Stimulated activated naive CD8-positive, alpha-beta T cell treated with anti-CD3 and anti-CD28 coated beads, Interleukin-15, Interleukin-2, amounts not matched to agents 100 ng/mL and 50 ng/mL, for 24 hours (primary cell): ENCODE measurements at regions not wholly inside any gene's neighbourhood (a gene's known extent, or its start where the extent isn't known, plus 50 kb on each side); places are given as distances from the start of the nearest gene placed in this dataset.
"Not testable (repeated sequence)": the region's sequence is repeated elsewhere in the genome, so short reads cannot be mapped to it uniquely, and the experiment has no call there.

Experiments
- H3K27ac Mint-ChIP-seq: one replicate; pipeline ENCODE4 v1.8.0; 2021; ENCODE audit warnings: mild to moderate bottlenecking, mixed read lengths
- H3K27me3 Mint-ChIP-seq: one replicate; pipeline ENCODE4 v1.8.0; 2021; ENCODE audit warnings: mixed read lengths
- H3K36me3 Mint-ChIP-seq: one replicate; pipeline ENCODE4 v1.8.0; 2021; ENCODE audit warnings: low read depth, mixed read lengths
- H3K4me1 Mint-ChIP-seq: one replicate; pipeline ENCODE4 v1.8.0; 2021; ENCODE audit warnings: low read depth, mixed read lengths
- H3K4me3 Mint-ChIP-seq: one replicate; pipeline ENCODE4 v1.8.0; 2021; ENCODE audit warnings: mild to moderate bottlenecking, mixed read lengths
- H3K9me3 Mint-ChIP-seq: one replicate; pipeline ENCODE4 v1.8.0; 2021; ENCODE audit warnings: mixed read lengths

- H3K27ac Mint-ChIP-seq: no peak overlapping the region
- peaks cover 5% of the 10 kb centered on the region for H3K27me3 Mint-ChIP-seq
- H3K4me1 Mint-ChIP-seq: peaks cover 6% of the 10 kb centered on the region
- H3K9me3 Mint-ChIP-seq: no peaks in the 10 kb centered on the region
- H3K4me3 Mint-ChIP-seq: no peak overlapping the region
- no peaks in the 10 kb centered on the region for H3K36me3 Mint-ChIP-seq
Observed at GRCh38 chr5:17114715-17115599, 102.5 kb upstream of the BASP1 start.

- Mint-ChIP-seq H3K4me3 (no peak overlapping the region), H3K27me3 (peaks cover 5% of the 10 kb centered on the region), H3K36me3 (no peaks in the 10 kb centered on the region), H3K4me1 (peaks cover 6% of the 10 kb centered on the region), H3K9me3 (no peaks in the 10 kb centered on the region), H3K27ac (no peak overlapping the region)
Observed at GRCh38 chr5:17115855-17116254, 101.6 kb upstream of the BASP1 start.

- Mint-ChIP-seq H3K27me3 (peaks cover 5% of the 10 kb centered on the region), H3K27ac (peak overlapping the region; percentile 82), H3K4me3 (peak overlapping the region; percentile 4), H3K9me3 (no peaks in the 10 kb centered on the region), H3K36me3 (no peaks in the 10 kb centered on the region), H3K4me1 (peaks cover 6% of the 10 kb centered on the region)
Observed at GRCh38 chr5:17118631-17119030, 98.8 kb upstream of the BASP1 start.

- H3K4me1 Mint-ChIP-seq: peaks cover 6% of the 10 kb centered on the region
- peaks cover 5% of the 10 kb centered on the region for H3K27me3 Mint-ChIP-seq
- H3K36me3 Mint-ChIP-seq: no peaks in the 10 kb centered on the region
- no peaks in the 10 kb centered on the region for H3K9me3 Mint-ChIP-seq
- H3K4me3 Mint-ChIP-seq: no peak overlapping the region
- no peak overlapping the region for H3K27ac Mint-ChIP-seq
Observed at GRCh38 chr5:17120209-17120608, 97.2 kb upstream of the BASP1 start.

GRCh38 chr5:17121776-17122175 lies 95.7 kb upstream of the BASP1 start:
- Mint-ChIP-seq H3K27me3 (peaks cover 9% of the 10 kb centered on the region), H3K4me3 (no peak overlapping the region), H3K9me3 (no peaks in the 10 kb centered on the region), H3K4me1 (peaks cover 6% of the 10 kb centered on the region), H3K36me3 (no peaks in the 10 kb centered on the region), H3K27ac (no peak overlapping the region)

GRCh38 chr5:17123010-17123409 lies 94.4 kb upstream of the BASP1 start:
- H3K4me3 Mint-ChIP-seq: no peak overlapping the region
- peaks cover 6% of the 10 kb centered on the region for H3K4me1 Mint-ChIP-seq
- no peak overlapping the region for H3K27ac Mint-ChIP-seq
- peaks cover 12% of the 10 kb centered on the region for H3K27me3 Mint-ChIP-seq
- no peaks in the 10 kb centered on the region for H3K36me3 Mint-ChIP-seq
- H3K9me3 Mint-ChIP-seq: no peaks in the 10 kb centered on the region

GRCh38 chr5:17123773-17124172 lies 93.7 kb upstream of the BASP1 start:
- H3K4me1 Mint-ChIP-seq, H3K4me3 Mint-ChIP-seq, H3K9me3 Mint-ChIP-seq, H3K27me3 Mint-ChIP-seq, H3K36me3 Mint-ChIP-seq, H3K27ac Mint-ChIP-seq: not testable (repeated sequence)

GRCh38 chr5:17127743-17128231 lies 89.6 kb upstream of the BASP1 start:
- H3K4me3 Mint-ChIP-seq: no peak overlapping the region

GRCh38 chr5:17129093-17129849 lies 88.2 kb upstream of the BASP1 start:
- H3K4me3 Mint-ChIP-seq: no peak overlapping the region
- no peaks in the 10 kb centered on the region for H3K9me3 Mint-ChIP-seq
- H3K27me3 Mint-ChIP-seq: peaks cover 34% of the 10 kb centered on the region
- peaks cover 5% of the 10 kb centered on the region for H3K4me1 Mint-ChIP-seq
- no peaks in the 10 kb centered on the region for H3K36me3 Mint-ChIP-seq
- no peak overlapping the region for H3K27ac Mint-ChIP-seq

More at GRCh38 chr5:17127743-17128231, 89.6 kb upstream of the BASP1 start:
- Mint-ChIP-seq H3K27ac (no peak overlapping the region), H3K27me3 (peaks cover 24% of the 10 kb centered on the region), H3K9me3 (no peaks in the 10 kb centered on the region), H3K36me3 (no peaks in the 10 kb centered on the region), H3K4me1 (peaks cover 5% of the 10 kb centered on the region)

- H3K36me3 Mint-ChIP-seq, H3K27ac Mint-ChIP-seq, H3K4me3 Mint-ChIP-seq, H3K9me3 Mint-ChIP-seq, H3K4me1 Mint-ChIP-seq: not testable (repeated sequence)
- peaks cover 34% of the 10 kb centered on the region for H3K27me3 Mint-ChIP-seq
Observed at GRCh38 chr5:17130302-17130701, 87.1 kb upstream of the BASP1 start.

GRCh38 chr5:17132444-17133083 lies 84.9 kb upstream of the BASP1 start:
- H3K27ac Mint-ChIP-seq: no peak overlapping the region
- H3K27me3 Mint-ChIP-seq: peaks cover 26% of the 10 kb centered on the region
- H3K9me3 Mint-ChIP-seq: no peaks in the 10 kb centered on the region
- peaks cover 5% of the 10 kb centered on the region for H3K4me1 Mint-ChIP-seq
- H3K4me3 Mint-ChIP-seq: no peak overlapping the region
- no peaks in the 10 kb centered on the region for H3K36me3 Mint-ChIP-seq

GRCh38 chr5:17135050-17135449 lies 82.4 kb upstream of the BASP1 start:
- Mint-ChIP-seq H3K9me3 (no peaks in the 10 kb centered on the region), H3K27me3 (peaks cover 18% of the 10 kb centered on the region), H3K4me1 (peaks cover 5% of the 10 kb centered on the region)

GRCh38 chr5:17143335-17143734 lies 74.1 kb upstream of the BASP1 start:
- no peaks in the 10 kb centered on the region for H3K36me3 Mint-ChIP-seq
- H3K27me3 Mint-ChIP-seq: peaks cover 4% of the 10 kb centered on the region
- H3K4me1 Mint-ChIP-seq: no peaks in the 10 kb centered on the region
- H3K4me3 Mint-ChIP-seq: no peak overlapping the region
- H3K9me3 Mint-ChIP-seq: no peaks in the 10 kb centered on the region
- no peak overlapping the region for H3K27ac Mint-ChIP-seq

More at GRCh38 chr5:17135050-17135449, 82.4 kb upstream of the BASP1 start:
- no peak overlapping the region for H3K27ac Mint-ChIP-seq
- H3K4me3 Mint-ChIP-seq: no peak overlapping the region
- no peaks in the 10 kb centered on the region for H3K36me3 Mint-ChIP-seq

- H3K27ac Mint-ChIP-seq: no peak overlapping the region
- H3K4me1 Mint-ChIP-seq: no peaks in the 10 kb centered on the region
- H3K9me3 Mint-ChIP-seq: no peaks in the 10 kb centered on the region
- no peak overlapping the region for H3K4me3 Mint-ChIP-seq
- peaks cover 4% of the 10 kb centered on the region for H3K27me3 Mint-ChIP-seq
- H3K36me3 Mint-ChIP-seq: no peaks in the 10 kb centered on the region
Observed at GRCh38 chr5:17146280-17146841, 71.1 kb upstream of the BASP1 start.
